HepG2 (cell line): ENCODE measurements at regions not wholly inside any gene's neighbourhood (a gene's known extent, or its start where the extent isn't known, plus 50 kb on each side); places are given as distances from the start of the nearest gene placed in this dataset.

ENCODE experiments used
- ATAC-seq: fragments of 200-7000 bp; cut with Tn5 transposase; 3 replicates; pipeline ENCODE4 v1.9.1; 2020; ENCODE audit warnings: mild to moderate bottlenecking, moderate library complexity
- BruUV-seq: library from RNA; stranded (reverse); fragments of 400-500 nt; replicated peaks from 2 replicates; lab custom pipeline; 2021; lab: Mats Ljungman, UMichigan
- CTCF ChIA-PET: fragments of 300-600 bp; formaldehyde crosslinking; extraction: SDS; loops from one replicate; lab custom pipeline; 2021; ENCODE audit warnings: low total read pairs, inconsistent platforms, low intra/inter-chr PET ratio; lab: Yijun Ruan, JAX
- POLR2A ChIA-PET: fragments of 350-600 bp; sonication (Branson Sonifier 250); formaldehyde crosslinking; loops from one replicate; lab custom pipeline; 2020; ENCODE audit warnings: antibody characterized with exemption, inconsistent platforms; lab: Yijun Ruan, JAX
- DNase-seq: peaks from one replicate; pipeline ENCODE4 v3.0.0-alpha.2; 2015; ENCODE audit warnings: low spot score
- FAIRE-seq: peaks from 3 replicates; lab custom pipeline; 2011; peaks lifted over from hg19 to GRCh38; lab: Jason Lieb, UNC
- H2AFZ ChIP-seq: one replicate; pipeline ENCODE4 v1.6.1; 2011; ENCODE audit warnings: low read length, inconsistent platforms
- H3K27ac ChIP-seq: fragments of 300-600 bp; 3 replicates; pipeline ENCODE4 v1.8.0; 2011; ENCODE audit warnings: mixed run types, mild to moderate bottlenecking, mixed read lengths, low read length, inconsistent platforms; ENCODE audit not compliant: insufficient read depth; ENCODE audit errors: extremely low read length
- H3K27me3 ChIP-seq, 2 experiments: fragments of 200-600 bp in 1 of 2; 2 replicates in 1 of 2; 3 replicates in 1 of 2; pipeline versions ENCODE4 v1.6.0 to v1.8.0; 2011; ENCODE audit warnings: low read length in 2 of 2, mild to moderate bottlenecking in 2 of 2, moderate library complexity in 2 of 2, inconsistent platforms in 1 of 2; ENCODE audit not compliant: insufficient read depth in 2 of 2, control insufficient read depth in 1 of 2
- H3K36me3 ChIP-seq, 2 experiments: fragments of 200-600 bp in 1 of 2; replicated peaks in 1 of 2; 2 replicates in 1 of 2; 3 replicates in 1 of 2; pipeline versions ENCODE4 v1.5.1 to v1.8.0; 2011; ENCODE audit warnings: low read length in 2 of 2, inconsistent platforms in 1 of 2; ENCODE audit not compliant: insufficient read depth in 2 of 2, control insufficient read depth in 1 of 2
- H3K4me1 ChIP-seq: 2 replicates; pipeline ENCODE4 v1.5.1; 2012; ENCODE audit warnings: low read length, inconsistent platforms; ENCODE audit not compliant: insufficient read depth
- H3K4me2 ChIP-seq: 2 replicates; pipeline ENCODE4 v1.6.0; 2011; ENCODE audit warnings: low read depth, low read length, inconsistent platforms
- H3K4me3 ChIP-seq, 3 experiments: fragments of 200-600 bp in 1 of 3; sonication (generic), shearing (Covaris generic) in 1 of 3; replicated peaks in 1 of 3; 2 replicates each; pipeline ENCODE4 v1.5.1; 2011 to 2016; ENCODE audit warnings: low read length in 3 of 3, inconsistent platforms in 2 of 3, low read depth in 2 of 3, mild to moderate bottlenecking in 2 of 3, control low read depth in 1 of 3, mixed read lengths in 1 of 3; ENCODE audit not compliant: insufficient read depth in 1 of 3
- H3K79me2 ChIP-seq: one replicate; pipeline ENCODE4 v1.6.1; 2011; ENCODE audit warnings: low read length, inconsistent platforms; ENCODE audit not compliant: insufficient read depth
- H3K9ac ChIP-seq: 2 replicates; pipeline ENCODE4 v1.6.0; 2011; ENCODE audit warnings: mild to moderate bottlenecking, low read depth, low read length, inconsistent platforms; ENCODE audit not compliant: insufficient read depth
- H3K9me3 ChIP-seq: 2 replicates; pipeline ENCODE4 v1.5.1; 2012; ENCODE audit warnings: mild to moderate bottlenecking, low read length
- H4K20me1 ChIP-seq: 2 replicates; pipeline ENCODE4 v1.6.0; 2011; ENCODE audit warnings: inconsistent platforms, mild to moderate bottlenecking, low read length, moderate library complexity; ENCODE audit not compliant: insufficient read depth
- AHDC1 ChIP-seq: sonication (generic); formaldehyde crosslinking; IDR thresholded peaks from 2 replicates; pipeline ENCODE4 v1.5.1; 2020; ENCODE audit warnings: mild to moderate bottlenecking, missing genetic modification reagents, borderline replicate concordance
- CTCF ChIP-seq: sonication (generic); formaldehyde crosslinking; IDR thresholded peaks from 2 replicates; pipeline ENCODE4 v1.5.0; 2020; ENCODE audit warnings: mild to moderate bottlenecking, missing genetic modification reagents, moderate library complexity
- KDM4B ChIP-seq: sonication (generic); formaldehyde crosslinking; IDR thresholded peaks from 2 replicates; pipeline ENCODE4 v1.4.0; 2020; ENCODE audit warnings: missing genetic modification reagents
- NONO ChIP-seq, 2 experiments: fragments of 450-650 bp in 1 of 2; sonication (generic) in 1 of 2; formaldehyde crosslinking in 1 of 2; IDR thresholded peaks in 1 of 2; conservative IDR thresholded peaks in 1 of 2; 2 replicates each; pipeline versions ENCODE4 v1.6.1 to v1.8.0; 2017 to 2022; ENCODE audit warnings: mild to moderate bottlenecking in 1 of 2, missing genetic modification reagents in 1 of 2, moderate library complexity in 1 of 2
- NR0B2 ChIP-seq: sonication (generic); formaldehyde crosslinking; IDR thresholded peaks from 2 replicates; pipeline ENCODE4 v1.4.0; 2020; ENCODE audit warnings: mild to moderate bottlenecking, missing genetic modification reagents
- NR2C2 ChIP-seq: sonication (generic); formaldehyde crosslinking; IDR thresholded peaks from 2 replicates; pipeline ENCODE4 v1.4.0; 2020; ENCODE audit warnings: missing genetic modification reagents, mild to moderate bottlenecking, moderate library complexity, borderline replicate concordance
- RXRA ChIP-seq: sonication (generic); formaldehyde crosslinking; IDR thresholded peaks from 2 replicates; pipeline ENCODE4 v1.5.1; 2020; ENCODE audit warnings: missing genetic modification reagents
- SMARCC2 ChIP-seq: fragments of 450-650 bp; IDR thresholded peaks from 2 replicates; pipeline ENCODE4 v1.6.1; 2017; ENCODE audit warnings: antibody characterized with exemption, mild to moderate bottlenecking
- SMC3 ChIP-seq: IDR thresholded peaks from 2 replicates; pipeline ENCODE4 v1.6.1; 2011; ENCODE audit warnings: low read length, improper control_type of control experiment
- SNAI1 ChIP-seq: sonication (generic); formaldehyde crosslinking; IDR thresholded peaks from 2 replicates; pipeline ENCODE4 v1.5.0; 2020; ENCODE audit warnings: mild to moderate bottlenecking, missing genetic modification reagents, borderline replicate concordance
- TGIF2 ChIP-seq: IDR thresholded peaks from 2 replicates; pipeline ENCODE4 v1.6.1; 2016; ENCODE audit warnings: control low read depth, missing compliant biosample characterization
- XRCC5 ChIP-seq: fragments of 200-400 bp; formaldehyde crosslinking; optimal IDR thresholded peaks from 2 replicates; pipeline ENCODE3; 2017; ENCODE audit warnings: mild to moderate bottlenecking, low read length
- ZNF264 ChIP-seq: sonication (generic); formaldehyde crosslinking; IDR thresholded peaks from 2 replicates; pipeline ENCODE4 v1.4.0; 2020; ENCODE audit warnings: missing genetic modification reagents
- ZNF296 ChIP-seq: sonication (generic); formaldehyde crosslinking; conservative IDR thresholded peaks from 2 replicates; pipeline ENCODE4 v1.5.0; 2020; ENCODE audit warnings: mild to moderate bottlenecking, missing genetic modification reagents
- WGBS: methylation state at CpG from one replicate; pipeline ENCODE4 v1.1.6; 2017; ENCODE audit warnings: low lambda C conversion rate; 5-methylcytosine and 5-hydroxymethylcytosine counted together
- in situ Hi-C: cut with HindIII; loops from 2 replicates; pipeline ENCODE4 v1.10.0; 2017; ENCODE audit warnings: low pct_unique_long_range_greater_than_20kb; ENCODE audit not compliant: extremely low pct_ligation_motif_present
- intact Hi-C: fragments of 100-400 bp; cut with micrococcal nuclease; formaldehyde crosslinking; loops from one replicate; pipeline ENCODE4 v1.10.0; 2022; ENCODE audit not compliant: unreplicated experiment

- TF ChIP-seq CTCF (CRISPR knock-in tag), result peak; percentile 66
- TF ChIP-seq SNAI1 (CRISPR knock-in tag), result no peak
- no peak for TF ChIP-seq NR0B2 (CRISPR knock-in tag)
- no peak for TF ChIP-seq SMARCC2
- TF ChIP-seq ZNF296 (CRISPR knock-in tag), result no peak
- no peak for TF ChIP-seq NONO (IDR thresholded peaks at IDR 0.05)
- TF ChIP-seq NONO (CRISPR knock-in tag; conservative IDR thresholded peaks at IDR 0.05), result no peak
- TF ChIP-seq KDM4B, result no peak
- no peak for TF ChIP-seq ZNF264 (CRISPR knock-in tag)
- no peak for TF ChIP-seq NR2C2 (CRISPR knock-in tag)
- peak; percentile 34 for TF ChIP-seq XRCC5
- no peak for TF ChIP-seq AHDC1 (CRISPR knock-in tag)
- TF ChIP-seq SMC3, result peak; percentile 63; the same call in 1 of the 2 replicates
- no peak for TF ChIP-seq TGIF2 (CRISPR knock-in tag)
- TF ChIP-seq RXRA (CRISPR knock-in tag), result no peak
- intact Hi-C loops (loop anchor here (2.0 kb wide), 1 partner anchor 82 kb away; no protein-coding TSS in a partner anchor), in situ Hi-C loops (no loop called here)
- H2AFZ ChIP-seq, result no peak overlapping the region
- POLR2A ChIA-PET, result no interaction called here
- no peaks in the 10 kb centered on the region for H3K36me3 ChIP-seq
- FAIRE-seq (peak; percentile 28), ATAC-seq (peak; percentile 85), DNase-seq (peak; percentile 13)
- H3K27ac ChIP-seq, result no peak overlapping the region
- no peak overlapping the region for H3K9ac ChIP-seq
- H3K4me1 ChIP-seq, result no peaks in the 10 kb centered on the region
- 2% methylated on average over 6 of the region's 6 CpGs for WGBS
- H3K79me2 ChIP-seq, result no peaks in the 10 kb centered on the region
- peaks cover 0 to 24% of the 10 kb centered on the region in 2 experiments for H3K27me3 ChIP-seq
- H4K20me1 ChIP-seq, result no peaks in the 10 kb centered on the region
- CTCF ChIA-PET, result interaction anchor here (1.7 kb wide), 1 partner anchor 83 kb away, joined by 15 read pairs; no protein-coding TSS in a partner anchor
- no peak overlapping the region for H3K4me3 ChIP-seq
- no peaks in the 10 kb centered on the region for H3K9me3 ChIP-seq
- no TSS peak for BruUV-seq
- H3K4me2 ChIP-seq, result no peak overlapping the region
Measured at GRCh38 chr2:94956797-94957391, 68.6 kb upstream of the MAL start.
